ENCODE measurements at regions not wholly inside any gene's neighbourhood (a gene's known extent, or its start where the extent isn't known, plus 50 kb on each side); places are given as distances from the start of the nearest gene placed in this dataset.
"Not testable (repeated sequence)": the region's sequence is repeated elsewhere in the genome, so short reads cannot be mapped to it uniquely, and the experiment has no call there.

DNA sequence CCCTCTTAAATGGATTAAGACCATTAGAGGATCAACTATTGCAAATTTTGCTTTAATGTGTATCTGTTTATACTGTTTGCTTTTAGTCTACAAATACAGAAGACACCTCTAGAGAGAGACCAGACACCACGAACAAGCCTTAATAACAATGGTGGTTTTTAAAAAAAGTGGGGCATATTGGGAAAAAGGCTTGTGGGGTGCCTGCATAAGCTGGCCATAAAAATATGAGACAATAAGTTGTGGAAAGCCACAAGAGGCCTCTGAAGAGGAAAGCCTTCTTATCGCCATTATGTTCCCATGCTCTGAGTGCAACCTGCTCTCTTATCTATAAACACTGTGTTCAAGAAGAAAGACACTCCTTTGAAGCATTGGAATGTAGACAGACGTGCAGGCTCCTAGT, 52.0 kb upstream of the PRSS16 start:
- not testable (repeated sequence) for H3K4me1 ChIP-seq (ENCODE audit: insufficient read depth, low read length); H3K9ac ChIP-seq (ENCODE audit: low read length); H3K27ac ChIP-seq (ENCODE audit: low read depth, low read length); H3K4me3 Mint-ChIP-seq (ENCODE audit: unreplicated experiment); H3K36me3 ChIP-seq (ENCODE audit: insufficient read depth, low read length); H3K4me2 ChIP-seq (ENCODE audit: low read length); H3K79me2 ChIP-seq (ENCODE audit: insufficient read depth, low read length); DNase-seq (ENCODE audit: low read depth); H3K27ac Mint-ChIP-seq (ENCODE audit: unreplicated experiment); FAIRE-seq; H4K20me1 ChIP-seq (ENCODE audit: insufficient read depth, low read length); H3K9me3 ChIP-seq (ENCODE audit: insufficient read depth, low read depth, low read length); H3K4me1 Mint-ChIP-seq (ENCODE audit: low read depth, unreplicated experiment); H3K27me3 ChIP-seq (ENCODE audit: insufficient read depth, low read length); H3K27me3 Mint-ChIP-seq (ENCODE audit: low read depth, unreplicated experiment); H3K36me3 Mint-ChIP-seq (ENCODE audit: low read depth, unreplicated experiment); H2AFZ ChIP-seq (ENCODE audit: low read depth, low read length); H3K9me3 Mint-ChIP-seq (ENCODE audit: unreplicated experiment); H3K4me3 ChIP-seq (ENCODE audit: insufficient read depth, low read depth, low read length)

Small RNA genes in the stretch of these regions (microRNA-seq; reads per million reads assigned to microRNA genes)
- gene MIR3143 = 3.0 reads per million, percentile 6 among the genes with 10 or more reads in this experiment

Data from astrocyte (in vitro differentiated cells and primary cell).